AG09319 (cell line): ENCODE measurements at regions not wholly inside any gene's neighbourhood (a gene's known extent, or its start where the extent isn't known, plus 50 kb on each side); places are given as distances from the start of the nearest gene placed in this dataset.
"Not testable (repeated sequence)": the region's sequence is repeated elsewhere in the genome, so short reads cannot be mapped to it uniquely, and the experiment has no call there.

ENCODE experiments used
- DNase-seq: peaks from one replicate; pipeline ENCODE4 v3.0.0-alpha.2; 2010; ENCODE audit warnings: low read depth; ENCODE audit errors: extremely low read depth
- CTCF ChIP-seq: IDR thresholded peaks from 2 replicates; pipeline ENCODE4 v1.5.1; 2011; ENCODE audit warnings: low read depth, mild to moderate bottlenecking, inconsistent platforms, low read length, moderate library complexity

GRCh38 chr12:41998436-41998835, 146.2 kb downstream of the GXYLT1 start:
- no peak for DNase-seq
- no peak for TF ChIP-seq CTCF

GRCh38 chr12:41993283-41993682, 151.4 kb downstream of the GXYLT1 start:
- DNase-seq, result no peak

GRCh38 chr12:41992692-41993215, 151.9 kb downstream of the GXYLT1 start:
- no peak for DNase-seq
- no peak for TF ChIP-seq CTCF

More at GRCh38 chr12:41993283-41993682, 151.4 kb downstream of the GXYLT1 start:
- no peak for TF ChIP-seq CTCF

DNA sequence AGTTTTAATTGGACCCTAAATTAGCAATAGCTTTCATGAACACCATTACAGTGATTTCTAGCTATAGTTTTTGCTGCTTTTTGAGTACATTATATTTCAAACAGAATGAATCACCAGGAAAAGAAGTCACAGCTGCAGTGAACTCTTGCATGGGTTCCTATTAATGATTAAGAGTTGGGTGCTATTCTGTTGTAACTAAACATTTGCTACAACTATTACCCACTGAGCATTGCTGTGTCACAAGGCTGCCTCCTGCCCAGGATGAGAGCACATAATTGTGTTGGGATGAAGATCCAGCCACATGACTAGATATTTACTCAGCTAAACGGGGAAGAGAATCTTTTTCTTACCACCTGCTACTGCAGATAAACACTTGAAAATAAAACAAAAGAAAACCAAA, 152.7 kb downstream of the GXYLT1 start:
- no peak for TF ChIP-seq CTCF
- DNase-seq, result no peak

DNA sequence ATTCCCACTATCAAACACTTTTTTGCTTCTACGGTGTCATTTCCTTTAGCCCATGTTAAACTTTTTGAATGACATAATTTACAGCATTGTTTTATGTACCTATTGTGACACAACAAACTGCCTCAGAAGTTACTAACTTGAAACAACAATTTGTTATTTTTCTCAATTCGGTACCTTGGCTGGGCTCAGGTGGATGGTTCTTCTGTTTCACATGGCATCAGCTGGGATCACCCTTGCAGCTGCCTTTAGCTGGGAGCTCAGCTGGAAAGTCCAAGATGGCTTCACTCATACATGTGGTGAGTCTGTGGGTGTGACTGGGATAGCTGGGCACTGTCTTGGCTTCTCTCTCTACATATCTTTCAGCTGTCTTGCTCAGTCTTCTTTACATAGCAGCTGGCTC, 156.0 kb downstream of the GXYLT1 start:
- TF ChIP-seq CTCF, result no peak
- DNase-seq, result no peak

DNA sequence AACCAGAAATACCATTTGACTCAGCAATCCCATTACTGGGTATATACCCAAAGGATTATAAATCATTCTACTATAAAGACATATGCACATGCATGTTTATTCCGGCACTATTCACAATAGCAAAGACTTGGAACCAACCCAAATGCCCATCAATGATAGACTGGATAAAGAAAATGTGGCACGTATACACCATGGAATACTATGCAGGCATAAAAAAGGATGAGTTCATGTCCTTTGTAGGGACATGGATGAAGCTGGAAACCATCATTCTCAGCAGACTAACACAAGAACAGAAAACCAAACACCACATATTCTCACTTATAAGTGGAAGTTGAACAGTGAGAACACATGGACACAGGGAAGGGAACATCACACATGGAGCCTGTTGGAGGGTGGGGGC, 158.2 kb downstream of the GXYLT1 start:
- DNase-seq, result not testable (repeated sequence)

DNA sequence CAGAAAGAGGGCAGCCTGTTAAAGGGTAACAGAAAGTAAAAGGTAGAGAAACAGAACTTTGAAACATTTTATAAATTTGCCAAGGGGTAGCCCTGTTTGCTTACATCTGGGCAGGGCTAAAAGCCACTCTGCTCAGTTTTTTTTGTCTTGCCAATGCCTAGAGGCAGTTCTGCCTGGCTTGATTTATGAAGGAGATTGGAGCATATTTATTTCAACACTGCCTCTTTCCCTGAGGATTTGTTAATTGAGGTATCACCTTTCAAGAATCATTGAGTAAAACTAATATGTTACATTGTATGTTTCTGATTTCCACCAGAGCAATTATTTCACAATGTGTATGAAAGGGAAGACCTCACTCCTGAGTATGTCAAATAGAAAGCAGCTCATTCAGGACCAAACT, 160.8 kb downstream of the GXYLT1 start:
- DNase-seq, result no peak
- TF ChIP-seq CTCF, result no peak

DNA sequence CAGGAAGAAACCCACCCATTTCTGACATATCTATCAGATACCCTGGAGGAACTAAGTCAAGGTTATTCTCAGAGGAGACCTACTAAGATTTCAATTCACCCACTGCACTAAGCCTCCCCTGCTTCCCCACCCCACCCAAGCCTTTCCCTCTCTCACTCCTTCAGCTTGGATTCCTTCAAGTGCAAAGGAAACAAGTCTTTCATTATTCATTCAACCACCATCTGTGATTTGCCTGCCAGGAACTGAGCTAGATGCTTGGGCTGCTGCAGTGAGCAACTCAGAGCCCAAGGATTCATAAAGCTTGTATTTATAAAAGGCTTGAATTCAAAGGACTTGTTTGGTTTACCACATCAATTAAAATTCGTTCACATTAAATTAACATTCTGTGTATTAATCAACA, 161.3 kb downstream of the GXYLT1 start:
- no peak for TF ChIP-seq CTCF
- DNase-seq, result no peak
